Mucosa of descending colon (tissue), 3 donors: ENCODE measurements at regions not wholly inside any gene's neighbourhood (a gene's known extent, or its start where the extent isn't known, plus 50 kb on each side); places are given as distances from the start of the nearest gene placed in this dataset.

ENCODE experiments used
- ATAC-seq: fragments of 200-7000 bp; cut with Tn5 transposase; one replicate; pipeline ENCODE4 v1.9.1; 2020; ENCODE audit warnings: mild to moderate bottlenecking, moderate library complexity
- DNase-seq, 3 donors: peaks; one replicate each; pipeline ENCODE4 v3.0.0-alpha.2; 2020
- H3K36me3 ChIP-seq: fragments of 200-600 bp; one replicate; pipeline ENCODE4 v1.8.0; 2021; ENCODE audit warnings: low read depth, mild to moderate bottlenecking
- H3K4me1 ChIP-seq: fragments of 200-600 bp; one replicate; pipeline ENCODE4 v1.8.0; 2021; ENCODE audit warnings: low read depth, mild to moderate bottlenecking
- H3K4me3 ChIP-seq: fragments of 200-600 bp; one replicate; pipeline ENCODE4 v1.8.0; 2021; ENCODE audit warnings: mild to moderate bottlenecking
- H3K9me3 ChIP-seq: fragments of 200-600 bp; one replicate; pipeline ENCODE4 v1.8.0; 2021; ENCODE audit warnings: mild to moderate bottlenecking
- CTCF ChIP-seq: fragments of 200-600 bp; IDR thresholded peaks from one replicate; pipeline ENCODE4 v1.8.0; 2022; ENCODE audit warnings: antibody characterized with exemption, mild to moderate bottlenecking
- intact Hi-C, 2 donors: fragments of 100-400 bp; cut with DNase I in 1 of 2; cut with micrococcal nuclease in 1 of 2; formaldehyde crosslinking; loops; one replicate each; pipeline versions ENCODE4 v1.11.0 to v1.11.1; 2022; cut with DNase I, micrococcal nuclease
- donor health status: DM: no; HTN: no; CAD: no; lungs with moderate emphysema.
- donor health status: DM: no; HTN: no; CAD: no.
- donor health status: DM: no; HTN: yes; CAD: no.

- Histone ChIP-seq H3K4me3 (no peak overlapping the region), H3K36me3 (no peaks in the 10 kb centered on the region), H3K4me1 (no peaks in the 10 kb centered on the region), H3K9me3 (no peaks in the 10 kb centered on the region)
- ATAC-seq, result no peak
- no peak for DNase-seq
- intact Hi-C loops, result no loop called here
- TF ChIP-seq CTCF, result no peak
These were observed 118.5 kb downstream of the EN1 start for GRCh38 chr2:118728984-118729383.

GRCh38 chr2:118726821-118727220 lies 120.6 kb downstream of the EN1 start:
- no peaks in the 10 kb centered on the region for H3K36me3 ChIP-seq
- no peaks in the 10 kb centered on the region for H3K9me3 ChIP-seq
- TF ChIP-seq CTCF, result no peak
- H3K4me3 ChIP-seq, result no peak overlapping the region
- no peaks in the 10 kb centered on the region for H3K4me1 ChIP-seq
- ATAC-seq (no peak), DNase-seq (no peak)
- intact Hi-C loops, result no loop called here

GRCh38 chr2:118723394-118723793 lies 124.1 kb downstream of the EN1 start:
- Histone ChIP-seq H3K9me3 (no peaks in the 10 kb centered on the region), H3K4me3 (no peak overlapping the region), H3K4me1 (no peaks in the 10 kb centered on the region), H3K36me3 (no peaks in the 10 kb centered on the region)
- no peak for TF ChIP-seq CTCF
- no peak for ATAC-seq
- intact Hi-C loops, result no loop called here
- no peak for DNase-seq

- TF ChIP-seq CTCF, result no peak
- ATAC-seq (no peak), DNase-seq (no peak)
- intact Hi-C loops, result no loop called here
- H3K36me3 ChIP-seq, result no peaks in the 10 kb centered on the region
- no peaks in the 10 kb centered on the region for H3K4me1 ChIP-seq
- no peaks in the 10 kb centered on the region for H3K9me3 ChIP-seq
- H3K4me3 ChIP-seq, result no peak overlapping the region
These were observed 124.5 kb downstream of the EN1 start for GRCh38 chr2:118722976-118723375.

GRCh38 chr2:118721817-118722551 lies 125.5 kb downstream of the EN1 start:
- H3K4me1 ChIP-seq, result no peaks in the 10 kb centered on the region
- intact Hi-C loops, result no loop called here
- TF ChIP-seq CTCF, result no peak
- ATAC-seq (no peak), DNase-seq (no peak)
- H3K9me3 ChIP-seq, result no peaks in the 10 kb centered on the region
- no peak overlapping the region for H3K4me3 ChIP-seq
- no peaks in the 10 kb centered on the region for H3K36me3 ChIP-seq

GRCh38 chr2:118720866-118721265 lies 126.6 kb downstream of the EN1 start:
- H3K4me1 ChIP-seq, result no peaks in the 10 kb centered on the region
- intact Hi-C loops, result no loop called here
- DNase-seq, result no peak
- TF ChIP-seq CTCF, result no peak
- H3K4me3 ChIP-seq, result no peak overlapping the region
- ATAC-seq, result no peak
- H3K36me3 ChIP-seq, result no peaks in the 10 kb centered on the region
- no peaks in the 10 kb centered on the region for H3K9me3 ChIP-seq
